GM21737 (cell line): ENCODE measurements at regions not wholly inside any gene's neighbourhood (a gene's known extent, or its start where the extent isn't known, plus 50 kb on each side); places are given as distances from the start of the nearest gene placed in this dataset.

Experiments
- ATAC-seq: cut with Tn5 transposase; IDR thresholded peaks from one replicate; pipeline ENCODE4 v1.9.1; 2021; ENCODE audit warnings: mild to moderate bottlenecking, moderate library complexity; ENCODE audit not compliant: unreplicated experiment

- ATAC-seq, result no peak
Observed at GRCh38 chr13:109604894-109605293, 181.5 kb downstream of the IRS2 start.

GRCh38 chr13:109602356-109602755 is 184.0 kb downstream of the IRS2 start:
- ATAC-seq, result no peak

- no peak for ATAC-seq
Observed at GRCh38 chr13:109599901-109600657, 186.3 kb downstream of the IRS2 start.

- no peak for ATAC-seq
Observed at GRCh38 chr13:109595471-109595870, 190.9 kb downstream of the IRS2 start.

GRCh38 chr13:109593230-109593629 is 193.2 kb downstream of the IRS2 start:
- ATAC-seq, result no peak

GRCh38 chr13:109592770-109593169 is 193.6 kb downstream of the IRS2 start:
- ATAC-seq, result no peak

- no peak for ATAC-seq
Observed at GRCh38 chr13:109587689-109588088, 198.7 kb downstream of the IRS2 start.

- ATAC-seq, result no peak
Observed at GRCh38 chr13:109586509-109587346, 199.7 kb downstream of the IRS2 start.

GRCh38 chr13:109584844-109585361 is 201.5 kb downstream of the IRS2 start:
- no peak for ATAC-seq

GRCh38 chr13:109577191-109577700 is 209.1 kb downstream of the IRS2 start:
- ATAC-seq, result no peak

GRCh38 chr13:109576331-109576813 is 210.0 kb downstream of the IRS2 start:
- no peak for ATAC-seq

GRCh38 chr13:109575821-109576220 is 210.6 kb downstream of the IRS2 start:
- ATAC-seq, result no peak

GRCh38 chr13:109572389-109572788 is 214.0 kb downstream of the IRS2 start:
- no peak for ATAC-seq

GRCh38 chr13:109569958-109570711 is 216.2 kb downstream of the IRS2 start:
- peak; percentile 99 for ATAC-seq

GRCh38 chr13:109568339-109568818 is 218.0 kb downstream of the IRS2 start:
- no peak for ATAC-seq

- no peak for ATAC-seq
Observed at GRCh38 chr13:109567315-109567714, 219.1 kb downstream of the IRS2 start.

GRCh38 chr13:109565877-109566276 is 220.5 kb downstream of the IRS2 start:
- ATAC-seq, result no peak

GRCh38 chr13:109548374-109548773 is 238.0 kb downstream of the IRS2 start:
- ATAC-seq, result no peak

GRCh38 chr13:109547942-109548341 is 238.4 kb downstream of the IRS2 start:
- no peak for ATAC-seq

- no peak for ATAC-seq
Observed at GRCh38 chr13:109545931-109546330, 240.5 kb downstream of the IRS2 start.

- no peak for ATAC-seq
Observed at GRCh38 chr13:109541081-109541480, 245.3 kb downstream of the IRS2 start.
